PFSK-1 (cell line): ENCODE measurements at regions not wholly inside any gene's neighbourhood (a gene's known extent, or its start where the extent isn't known, plus 50 kb on each side); places are given as distances from the start of the nearest gene placed in this dataset.

Experiments used
- POLR2AphosphoS5 ChIP-seq: IDR thresholded peaks from 2 replicates; pipeline ENCODE4 v1.6.1; 2012; ENCODE audit warnings: low read depth, mild to moderate bottlenecking, control low read depth, low read length, moderate library complexity
- REST ChIP-seq, 2 experiments: IDR thresholded peaks; 2 replicates each; pipeline versions ENCODE4 v1.6.1 to v1.8.0; 2011 to 2012; ENCODE audit warnings: low read depth in 2 of 2, low read length in 2 of 2, control low read depth in 1 of 2, inconsistent platforms in 1 of 2, mild to moderate bottlenecking in 1 of 2, moderate library complexity in 1 of 2; ENCODE audit not compliant: insufficient read depth in 1 of 2
- SIN3A ChIP-seq: IDR thresholded peaks from 2 replicates; pipeline ENCODE4 v1.6.1; 2012; ENCODE audit warnings: mild to moderate bottlenecking, low read length, moderate library complexity, borderline replicate concordance; ENCODE audit not compliant: insufficient read depth
- TAF1 ChIP-seq: IDR thresholded peaks from 2 replicates; pipeline ENCODE4 v1.6.1; 2012; ENCODE audit warnings: low read length, control low read depth, borderline replicate concordance; ENCODE audit not compliant: insufficient read depth

DNA sequence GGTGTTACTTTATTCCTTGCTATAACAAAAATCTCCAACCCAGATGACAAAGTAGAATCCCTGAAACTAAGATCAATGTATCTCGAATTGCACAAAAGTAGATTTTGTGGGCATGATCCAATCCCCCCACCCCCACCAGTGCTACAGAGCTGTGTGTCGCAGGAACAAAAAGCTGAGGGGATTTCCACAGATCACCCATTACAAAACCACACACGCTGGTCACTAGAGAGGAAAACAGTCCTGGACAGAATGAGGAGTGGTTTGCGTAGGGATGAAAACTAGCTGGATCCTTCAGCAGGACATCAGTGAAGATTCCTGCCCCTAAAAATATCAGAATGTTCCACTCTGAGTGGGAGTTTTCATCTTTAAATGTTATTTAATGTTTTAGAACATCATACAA is 165.3 kb upstream of the STK17B start:
- TF ChIP-seq TAF1 (no peak), SIN3A (no peak), POLR2AphosphoS5 (no peak), REST (IDR thresholded peaks at IDR 0.05; ENCODE audit: insufficient read depth in 1 of 2, low read depth in 2 of 2, low read length in 2 of 2) (no peak)
